ENCODE measurements at regions not wholly inside any gene's neighbourhood (a gene's known extent, or its start where the extent isn't known, plus 50 kb on each side); places are given as distances from the start of the nearest gene placed in this dataset.

DNA sequence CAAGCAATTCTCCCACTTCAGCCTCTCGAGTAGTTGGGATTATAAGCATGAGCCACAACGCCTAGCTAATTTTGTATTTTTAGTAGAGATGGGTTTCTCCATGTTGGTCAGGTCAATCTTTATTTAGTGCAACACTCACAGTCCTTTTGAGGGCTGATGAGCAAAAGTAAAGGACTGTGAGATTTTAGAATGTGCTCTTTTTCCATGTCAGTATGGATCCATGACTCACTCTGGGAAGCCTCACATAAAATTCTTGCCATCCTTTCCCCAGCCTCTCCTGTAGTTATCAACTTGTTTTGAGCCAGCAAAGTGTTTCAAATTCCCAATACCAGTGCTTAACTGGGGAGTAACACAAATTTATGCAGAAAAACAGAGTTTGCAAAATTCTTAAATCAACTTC lies 135.8 kb upstream of the CXCL12 start:
- ATAC-seq, result no peak
- no peak for DNase-seq
- Histone ChIP-seq H3K9me3 (no peaks in the 10 kb centered on the region), H3K4me3 (no peak overlapping the region), H3K36me3 (ENCODE audit: low read depth) (no peaks in the 10 kb centered on the region), H3K4me1 (ENCODE audit: low read depth) (no peaks in the 10 kb centered on the region)
- TF ChIP-seq, protein P1, sequence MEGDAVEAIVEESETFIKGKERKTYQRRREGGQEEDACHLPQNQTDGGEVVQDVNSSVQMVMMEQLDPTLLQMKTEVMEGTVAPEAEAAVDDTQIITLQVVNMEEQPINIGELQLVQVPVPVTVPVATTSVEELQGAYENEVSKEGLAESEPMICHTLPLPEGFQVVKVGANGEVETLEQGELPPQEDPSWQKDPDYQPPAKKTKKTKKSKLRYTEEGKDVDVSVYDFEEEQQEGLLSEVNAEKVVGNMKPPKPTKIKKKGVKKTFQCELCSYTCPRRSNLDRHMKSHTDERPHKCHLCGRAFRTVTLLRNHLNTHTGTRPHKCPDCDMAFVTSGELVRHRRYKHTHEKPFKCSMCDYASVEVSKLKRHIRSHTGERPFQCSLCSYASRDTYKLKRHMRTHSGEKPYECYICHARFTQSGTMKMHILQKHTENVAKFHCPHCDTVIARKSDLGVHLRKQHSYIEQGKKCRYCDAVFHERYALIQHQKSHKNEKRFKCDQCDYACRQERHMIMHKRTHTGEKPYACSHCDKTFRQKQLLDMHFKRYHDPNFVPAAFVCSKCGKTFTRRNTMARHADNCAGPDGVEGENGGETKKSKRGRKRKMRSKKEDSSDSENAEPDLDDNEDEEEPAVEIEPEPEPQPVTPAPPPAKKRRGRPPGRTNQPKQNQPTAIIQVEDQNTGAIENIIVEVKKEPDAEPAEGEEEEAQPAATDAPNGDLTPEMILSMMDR (IDR thresholded peaks at IDR 0.05), result no peak
- intact Hi-C loops (cut with DNase I, micrococcal nuclease), result no loop called here

DNA sequence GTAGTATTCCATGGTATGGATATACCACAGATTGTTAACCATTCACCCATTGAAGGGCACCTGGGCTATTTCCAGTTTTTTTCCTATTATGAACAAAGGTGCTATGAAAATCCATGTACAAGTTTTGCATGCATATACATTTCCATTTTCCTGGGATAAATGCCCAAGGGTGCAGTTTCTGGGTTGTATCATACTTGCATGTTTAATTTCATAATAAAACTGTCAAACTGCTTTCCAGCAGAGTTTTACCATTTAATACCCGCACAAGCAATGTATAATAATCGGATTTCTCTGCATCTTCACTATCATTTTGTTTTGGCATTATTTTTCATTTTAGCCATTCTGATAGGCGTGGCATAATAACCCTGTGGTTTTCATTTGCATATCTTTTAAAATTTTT lies 154.3 kb upstream of the CXCL12 start:
- Histone ChIP-seq H3K4me1 (ENCODE audit: low read depth) (no peaks in the 10 kb centered on the region), H3K36me3 (ENCODE audit: low read depth) (no peaks in the 10 kb centered on the region), H3K9me3 (no peaks in the 10 kb centered on the region), H3K4me3 (no peak overlapping the region)
- ATAC-seq, result no peak
- intact Hi-C loops (cut with DNase I, micrococcal nuclease), result no loop called here
- DNase-seq, result no peak
- TF ChIP-seq, protein P1 (IDR thresholded peaks at IDR 0.05), result no peak

DNA sequence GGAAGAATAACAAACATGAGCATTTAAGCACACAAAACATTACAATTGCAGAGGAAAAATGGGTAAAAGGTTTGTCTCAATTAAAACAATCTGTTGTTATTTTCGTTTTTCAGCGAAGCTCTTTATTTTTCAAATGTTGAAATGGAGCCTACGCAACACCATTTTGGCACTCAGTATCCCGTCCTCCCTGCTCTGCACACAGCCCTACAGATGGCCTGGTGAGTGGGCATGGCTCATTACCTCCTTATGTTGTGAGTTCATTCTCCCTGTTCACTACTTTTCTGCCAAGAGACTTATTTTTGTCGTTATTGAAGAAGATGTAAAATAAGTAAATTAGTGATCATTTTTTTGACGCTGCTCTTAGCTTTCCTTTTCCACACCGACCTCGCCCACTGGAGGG lies 167.8 kb upstream of the CXCL12 start:
- no peaks in the 10 kb centered on the region for H3K36me3 ChIP-seq (ENCODE audit: low read depth)
- TF ChIP-seq, protein P1 (IDR thresholded peaks at IDR 0.05), result no peak
- no peak for ATAC-seq
- no peak for DNase-seq
- H3K9me3 ChIP-seq, result peaks cover 3% of the 10 kb centered on the region
- intact Hi-C loops (cut with DNase I, micrococcal nuclease), result no loop called here
- no peaks in the 10 kb centered on the region for H3K4me1 ChIP-seq (ENCODE audit: low read depth)
- no peak overlapping the region for H3K4me3 ChIP-seq

DNA sequence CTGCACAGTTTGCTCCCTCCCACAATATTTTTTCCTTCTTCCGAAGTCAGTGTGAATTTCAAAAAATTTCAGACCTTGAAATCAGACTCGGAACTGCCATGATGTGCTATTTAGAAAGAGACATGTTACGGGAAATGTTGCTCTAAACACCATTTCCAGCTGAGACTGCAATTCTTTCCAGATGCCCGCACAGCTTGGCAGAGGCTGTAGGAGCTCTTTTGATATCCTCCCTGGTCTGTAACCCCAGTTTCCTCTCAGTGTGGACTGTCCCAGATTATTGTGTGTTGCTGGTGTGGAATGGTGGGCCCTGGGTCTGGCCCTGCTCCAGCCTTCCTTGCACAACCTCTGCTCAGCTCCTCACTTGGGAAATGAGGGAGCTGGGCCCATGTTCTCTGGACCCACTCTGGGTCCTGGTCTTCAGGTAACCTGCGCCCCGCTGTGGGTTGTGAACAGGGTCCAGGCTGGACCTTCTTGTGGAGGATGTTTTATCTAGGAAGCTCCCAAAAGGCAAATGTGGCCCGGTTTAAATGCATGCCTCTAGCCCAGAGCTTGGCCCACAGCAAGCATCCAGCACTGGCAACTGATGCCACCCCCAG lies 172.8 kb upstream of the CXCL12 start:
- DNase-seq (no peak), ATAC-seq (no peak)
- Histone ChIP-seq H3K9me3 (no peaks in the 10 kb centered on the region), H3K4me3 (no peak overlapping the region), H3K36me3 (ENCODE audit: low read depth) (no peaks in the 10 kb centered on the region), H3K4me1 (ENCODE audit: low read depth) (no peaks in the 10 kb centered on the region)
- TF ChIP-seq, protein P1 (IDR thresholded peaks at IDR 0.05), result no peak
- intact Hi-C loops (cut with DNase I, micrococcal nuclease), result no loop called here

DNA sequence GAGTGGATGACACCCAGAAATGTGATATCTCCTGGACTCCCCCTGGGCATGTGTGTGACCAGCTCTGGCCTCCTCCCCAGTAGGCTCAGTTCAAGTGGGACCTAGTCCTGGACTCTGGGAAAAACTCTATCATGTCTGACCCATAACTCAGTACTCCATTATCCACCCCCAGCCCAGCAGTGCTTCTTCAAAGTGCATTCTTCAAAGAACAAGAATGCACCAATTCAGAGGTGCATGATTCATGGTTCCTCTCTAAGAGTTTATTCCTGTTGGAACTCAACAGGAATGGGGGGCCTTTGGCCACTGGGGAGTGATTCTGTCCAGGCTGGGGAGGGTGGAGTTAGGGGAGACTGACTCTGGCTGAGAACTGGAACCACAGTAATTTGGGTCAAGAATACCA lies 173.6 kb upstream of the CXCL12 start:
- Histone ChIP-seq H3K4me3 (no peak overlapping the region), H3K9me3 (no peaks in the 10 kb centered on the region), H3K36me3 (ENCODE audit: low read depth) (no peaks in the 10 kb centered on the region), H3K4me1 (ENCODE audit: low read depth) (no peaks in the 10 kb centered on the region)
- TF ChIP-seq, protein P1 (IDR thresholded peaks at IDR 0.05), result no peak
- ATAC-seq (no peak), DNase-seq (no peak)
- intact Hi-C loops (cut with DNase I, micrococcal nuclease), result no loop called here

DNA sequence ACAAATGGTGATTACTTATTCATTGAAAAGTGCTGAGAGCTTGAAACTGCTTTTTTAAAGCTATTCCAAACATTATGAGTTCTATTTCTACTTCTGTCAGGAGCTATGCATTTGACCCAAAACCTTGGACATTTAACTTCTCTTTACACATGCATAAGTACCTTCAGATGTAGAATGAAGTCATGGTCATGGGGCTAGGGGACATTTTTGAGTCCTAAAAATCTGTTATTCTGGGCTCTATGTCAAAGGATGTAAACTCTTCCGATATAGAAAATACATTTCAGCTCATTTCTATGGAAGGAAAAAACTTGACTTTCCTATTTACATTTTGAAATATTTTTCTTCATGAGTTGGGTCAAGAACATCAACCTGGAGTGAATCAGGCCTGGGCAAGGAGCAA lies 179.5 kb upstream of the CXCL12 start:
- no peaks in the 10 kb centered on the region for H3K36me3 ChIP-seq (ENCODE audit: low read depth)
- TF ChIP-seq, protein P1 (IDR thresholded peaks at IDR 0.05), result no peak
- H3K4me1 ChIP-seq (ENCODE audit: low read depth), result no peaks in the 10 kb centered on the region
- H3K4me3 ChIP-seq, result no peak overlapping the region
- no peak for DNase-seq
- H3K9me3 ChIP-seq, result no peaks in the 10 kb centered on the region
- intact Hi-C loops (cut with DNase I, micrococcal nuclease), result no loop called here
- no peak for ATAC-seq

Data from mucosa of descending colon (tissue), 3 donors.